ENCODE measurements at regions not wholly inside any gene's neighbourhood (a gene's known extent, or its start where the extent isn't known, plus 50 kb on each side); places are given as distances from the start of the nearest gene placed in this dataset.

DNA sequence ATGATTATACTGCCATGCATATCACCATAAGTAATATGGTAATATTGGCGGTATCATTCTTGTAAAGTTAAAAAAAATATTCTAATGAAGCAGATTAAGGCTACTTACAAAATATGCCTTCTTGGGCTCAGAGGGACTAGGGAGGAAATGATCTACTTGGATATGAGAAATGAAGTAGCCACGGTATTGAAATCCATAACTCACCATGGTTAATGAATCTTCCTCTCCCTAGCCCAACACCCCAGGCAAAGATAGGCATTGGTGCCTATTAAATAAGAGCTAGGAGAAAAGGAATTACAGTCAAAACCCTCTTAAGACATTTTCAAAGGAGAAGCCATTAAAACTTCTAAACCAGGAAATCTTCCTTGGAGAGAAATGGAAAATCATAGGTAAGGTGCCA is 280.5 kb downstream of the TFAP2B start:
- no peak overlapping the region for H3K27ac ChIP-seq (ENCODE audit: low read length)
- TF ChIP-seq EZH2 (optimal IDR thresholded peaks at IDR 0.05; ENCODE audit: low read depth, low read length) (no peak), EZH2phosphoT487 (IDR thresholded peaks at IDR 0.05; ENCODE audit: low read length) (no peak), CTCF (IDR thresholded peaks at IDR 0.05; ENCODE audit: low read length) (no peak)
- no peaks in the 10 kb centered on the region for H4K20me1 ChIP-seq (ENCODE audit: insufficient read depth, low read length)
- no peak overlapping the region for H3K4me2 ChIP-seq (ENCODE audit: low read depth, low read length)
- no peaks in the 10 kb centered on the region for H3K27me3 ChIP-seq (replicated peaks; ENCODE audit: insufficient read depth, low read length)
- no peaks in the 10 kb centered on the region for H3K79me2 ChIP-seq (ENCODE audit: low read length)
- no peaks in the 10 kb centered on the region for H3K9me2 ChIP-seq (replicated peaks; ENCODE audit: insufficient read depth, low read length)
- no peaks in the 10 kb centered on the region for H3K4me1 ChIP-seq (ENCODE audit: low read length)
- no peak overlapping the region for H3K9ac ChIP-seq (ENCODE audit: low read length)
- no peaks in the 10 kb centered on the region for H3K36me3 ChIP-seq (replicated peaks; ENCODE audit: insufficient read depth, low read length)
- H2AFZ ChIP-seq (ENCODE audit: low read length): no peak overlapping the region
- no peaks in the 10 kb centered on the region for H3K9me3 ChIP-seq (replicated peaks; ENCODE audit: insufficient read depth, low read length)
- no peak overlapping the region for H3K4me3 ChIP-seq (ENCODE audit: low read length)
- no peaks in the 10 kb centered on the region for H3F3A ChIP-seq (ENCODE audit: insufficient read depth, low read length)
- no peak for DNase-seq

GRCh38 chr6:51105357-51105756 is 286.7 kb downstream of the TFAP2B start:
- H2AFZ ChIP-seq (ENCODE audit: low read length): no peak overlapping the region
- no peaks in the 10 kb centered on the region for H4K20me1 ChIP-seq (ENCODE audit: insufficient read depth, low read length)
- H3F3A ChIP-seq (ENCODE audit: insufficient read depth, low read length): no peaks in the 10 kb centered on the region
- H3K4me1 ChIP-seq (ENCODE audit: low read length): no peaks in the 10 kb centered on the region
- TF ChIP-seq EZH2 (optimal IDR thresholded peaks at IDR 0.05; ENCODE audit: low read depth, low read length) (no peak), CTCF (IDR thresholded peaks at IDR 0.05; ENCODE audit: low read length) (no peak), EZH2phosphoT487 (IDR thresholded peaks at IDR 0.05; ENCODE audit: low read length) (no peak)
- H3K36me3 ChIP-seq (replicated peaks; ENCODE audit: insufficient read depth, low read length): no peaks in the 10 kb centered on the region
- H3K27me3 ChIP-seq (replicated peaks; ENCODE audit: insufficient read depth, low read length): no peaks in the 10 kb centered on the region
- no peak overlapping the region for H3K9ac ChIP-seq (ENCODE audit: low read length)
- no peaks in the 10 kb centered on the region for H3K79me2 ChIP-seq (ENCODE audit: low read length)
- H3K4me2 ChIP-seq (ENCODE audit: low read depth, low read length): no peak overlapping the region
- no peak overlapping the region for H3K27ac ChIP-seq (ENCODE audit: low read length)
- H3K9me2 ChIP-seq (replicated peaks; ENCODE audit: insufficient read depth, low read length): no peaks in the 10 kb centered on the region
- H3K9me3 ChIP-seq (replicated peaks; ENCODE audit: insufficient read depth, low read length): no peaks in the 10 kb centered on the region
- no peak overlapping the region for H3K4me3 ChIP-seq (ENCODE audit: low read length)
- DNase-seq: no peak

- no peak overlapping the region for H3K4me3 ChIP-seq (ENCODE audit: low read length)
- no peak overlapping the region for H3K9ac ChIP-seq (ENCODE audit: low read length)
- H3K79me2 ChIP-seq (ENCODE audit: low read length): no peaks in the 10 kb centered on the region
- no peaks in the 10 kb centered on the region for H3K9me2 ChIP-seq (replicated peaks; ENCODE audit: insufficient read depth, low read length)
- no peaks in the 10 kb centered on the region for H3K36me3 ChIP-seq (replicated peaks; ENCODE audit: insufficient read depth, low read length)
- TF ChIP-seq EZH2phosphoT487 (IDR thresholded peaks at IDR 0.05; ENCODE audit: low read length): no peak
- TF ChIP-seq EZH2 (optimal IDR thresholded peaks at IDR 0.05; ENCODE audit: low read depth, low read length): no peak
- TF ChIP-seq CTCF (IDR thresholded peaks at IDR 0.05; ENCODE audit: low read length): no peak
- H3K27me3 ChIP-seq (replicated peaks; ENCODE audit: insufficient read depth, low read length): no peaks in the 10 kb centered on the region
- no peaks in the 10 kb centered on the region for H3K4me1 ChIP-seq (ENCODE audit: low read length)
- DNase-seq: no peak
- H3K9me3 ChIP-seq (replicated peaks; ENCODE audit: insufficient read depth, low read length): no peaks in the 10 kb centered on the region
- H2AFZ ChIP-seq (ENCODE audit: low read length): no peak overlapping the region
- H3K4me2 ChIP-seq (ENCODE audit: low read depth, low read length): no peak overlapping the region
- no peaks in the 10 kb centered on the region for H4K20me1 ChIP-seq (ENCODE audit: insufficient read depth, low read length)
- no peak overlapping the region for H3K27ac ChIP-seq (ENCODE audit: low read length)
- H3F3A ChIP-seq (ENCODE audit: insufficient read depth, low read length): no peaks in the 10 kb centered on the region
Observed at GRCh38 chr6:51107769-51108203, 289.1 kb downstream of the TFAP2B start.
